GM18498 (cell line): ENCODE measurements at regions not wholly inside any gene's neighbourhood (a gene's known extent, or its start where the extent isn't known, plus 50 kb on each side); places are given as distances from the start of the nearest gene placed in this dataset.

Experiments
- ATAC-seq: cut with Tn5 transposase; IDR thresholded peaks from one replicate; pipeline ENCODE4 v1.9.1; 2021; ENCODE audit warnings: mild to moderate bottlenecking, moderate library complexity; ENCODE audit not compliant: unreplicated experiment

GRCh38 chr2:145015561-145015960 is 495.6 kb upstream of the ZEB2 start:
- ATAC-seq: no peak

- ATAC-seq: no peak
Measured at GRCh38 chr2:145012806-145013205, 492.9 kb upstream of the ZEB2 start.

GRCh38 chr2:145012214-145012670 is 492.3 kb upstream of the ZEB2 start:
- ATAC-seq: no peak

GRCh38 chr2:145010635-145011034 is 490.7 kb upstream of the ZEB2 start:
- ATAC-seq: no peak

GRCh38 chr2:145007960-145008263 is 488.0 kb upstream of the ZEB2 start:
- ATAC-seq: no peak

- ATAC-seq: no peak
Measured at GRCh38 chr2:145007093-145007959, 487.4 kb upstream of the ZEB2 start.

- no peak for ATAC-seq
Measured at GRCh38 chr2:145002624-145003023, 482.7 kb upstream of the ZEB2 start.

GRCh38 chr2:145000376-145000775 is 480.5 kb upstream of the ZEB2 start:
- no peak for ATAC-seq

GRCh38 chr2:144999936-145000335 is 480.0 kb upstream of the ZEB2 start:
- ATAC-seq: no peak

GRCh38 chr2:144999071-144999875 is 479.4 kb upstream of the ZEB2 start:
- no peak for ATAC-seq

GRCh38 chr2:144998435-144998834 is 478.5 kb upstream of the ZEB2 start:
- no peak for ATAC-seq

GRCh38 chr2:144996225-144996795 is 476.4 kb upstream of the ZEB2 start:
- ATAC-seq: no peak

GRCh38 chr2:144995482-144995881 is 475.6 kb upstream of the ZEB2 start:
- no peak for ATAC-seq

GRCh38 chr2:144990661-144991060 is 470.7 kb upstream of the ZEB2 start:
- ATAC-seq: no peak

GRCh38 chr2:144989579-144990270 is 469.8 kb upstream of the ZEB2 start:
- ATAC-seq: no peak

- ATAC-seq: no peak
Measured at GRCh38 chr2:144988591-144988990, 468.7 kb upstream of the ZEB2 start.

- ATAC-seq: no peak
Measured at GRCh38 chr2:144986691-144987090, 466.8 kb upstream of the ZEB2 start.

- no peak for ATAC-seq
Measured at GRCh38 chr2:144984038-144984437, 464.1 kb upstream of the ZEB2 start.

GRCh38 chr2:144983107-144983506 is 463.2 kb upstream of the ZEB2 start:
- no peak for ATAC-seq

GRCh38 chr2:144982481-144982880 is 462.6 kb upstream of the ZEB2 start:
- ATAC-seq: no peak

GRCh38 chr2:144975881-144976280 is 456.0 kb upstream of the ZEB2 start:
- ATAC-seq: no peak
